NCI-H1105 (cell line): ENCODE measurements at regions not wholly inside any gene's neighbourhood (a gene's known extent, or its start where the extent isn't known, plus 50 kb on each side); places are given as distances from the start of the nearest gene placed in this dataset.
"Not testable (repeated sequence)": the region's sequence is repeated elsewhere in the genome, so short reads cannot be mapped to it uniquely, and the experiment has no call there.

Experiments used
- DNase-seq: peaks from one replicate; lab custom pipeline; 2025; lab: John Stamatoyannopoulos, UW

DNA sequence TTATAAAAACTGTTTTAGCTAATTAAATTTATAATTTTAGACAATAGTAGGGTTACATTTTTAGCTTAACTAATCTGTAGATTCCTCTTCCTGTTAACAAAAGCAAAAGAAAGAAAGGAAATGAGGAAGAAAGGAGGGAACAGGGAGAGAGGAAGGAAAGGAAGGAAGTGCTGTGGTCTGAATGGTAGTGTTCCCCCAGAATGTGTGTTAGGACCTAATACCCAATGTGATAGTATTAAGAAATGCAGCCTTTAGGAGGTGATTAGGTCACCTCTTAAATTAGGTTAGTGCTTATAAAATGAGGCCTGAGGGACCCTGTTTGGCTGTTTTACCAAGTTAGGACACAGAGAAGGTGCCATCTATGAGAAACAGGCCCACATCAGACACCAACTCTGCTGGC, 136.9 kb upstream of the SAMSN1 start:
- DNase-seq = no peak

GRCh38 chr21:14678973-14679574, 133.0 kb upstream of the SAMSN1 start:
- DNase-seq = no peak

DNA sequence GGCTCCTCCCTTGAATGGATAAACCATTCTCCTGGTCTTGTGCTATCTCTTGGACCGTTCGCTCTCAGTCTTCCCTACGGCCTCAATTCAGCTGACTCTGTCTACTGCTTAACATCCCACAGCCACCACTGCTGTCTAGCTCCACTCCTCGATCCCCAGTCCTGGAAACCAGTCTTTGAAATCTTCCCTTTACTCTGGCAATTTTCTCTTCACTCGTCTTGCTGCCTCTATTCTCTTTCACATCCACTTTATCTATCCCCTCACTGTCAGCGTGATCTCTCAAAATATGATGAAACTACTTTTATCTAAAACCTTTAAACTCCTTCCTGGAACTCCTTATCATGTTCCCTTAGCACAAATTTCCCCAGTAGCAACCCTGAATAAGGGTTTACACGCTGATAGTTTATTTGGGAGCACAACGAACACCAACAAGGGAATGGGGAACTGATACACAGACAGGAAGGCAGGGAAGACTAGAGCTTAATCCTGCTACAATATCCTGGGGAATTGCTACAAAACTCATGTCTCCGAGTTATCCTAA, 131.6 kb upstream of the SAMSN1 start:
- DNase-seq = no peak

DNA sequence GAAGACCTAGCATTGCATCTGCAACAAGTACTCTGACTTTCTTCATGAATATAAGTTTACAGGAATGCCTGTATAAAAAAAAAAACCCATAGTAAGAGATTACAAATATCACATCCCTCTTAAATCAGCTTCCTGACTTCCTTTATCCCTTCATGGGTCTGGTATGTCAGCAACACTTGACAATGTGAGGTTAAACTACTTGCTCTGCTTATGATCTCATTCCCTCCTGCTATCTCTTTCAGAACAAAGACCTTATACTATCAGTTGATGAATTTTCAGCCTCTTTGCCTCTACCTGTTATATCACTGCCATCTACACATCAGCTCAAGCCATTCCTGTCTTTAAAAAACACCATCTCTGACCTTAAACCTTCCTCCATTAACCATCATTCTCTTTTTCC, 130.9 kb upstream of the SAMSN1 start:
- no peak for DNase-seq

- DNase-seq = no peak
Measured at GRCh38 chr21:14675774-14676530, 129.8 kb upstream of the SAMSN1 start.

DNA sequence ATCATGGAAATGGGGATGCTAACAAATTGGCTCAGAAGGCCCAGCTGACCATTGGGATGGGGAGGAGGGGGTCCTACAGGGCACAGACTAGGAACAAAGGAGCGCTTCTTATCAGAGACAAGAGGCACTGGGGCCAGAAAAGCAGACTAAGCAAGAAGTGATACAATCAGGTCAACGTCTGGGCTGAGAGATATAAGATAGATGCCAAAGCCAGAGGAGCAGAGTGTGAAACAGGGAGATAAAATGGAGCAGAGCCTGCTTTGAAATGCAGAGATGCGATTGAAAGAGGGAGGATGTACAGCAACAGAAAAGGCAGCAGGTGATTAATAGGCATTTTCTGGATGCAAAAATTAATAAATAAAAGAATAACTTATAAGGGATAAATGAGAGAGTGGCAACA, 127.5 kb upstream of the SAMSN1 start:
- no peak for DNase-seq

- no peak for DNase-seq
Measured at GRCh38 chr21:14672466-14672865, 126.4 kb upstream of the SAMSN1 start.

DNA sequence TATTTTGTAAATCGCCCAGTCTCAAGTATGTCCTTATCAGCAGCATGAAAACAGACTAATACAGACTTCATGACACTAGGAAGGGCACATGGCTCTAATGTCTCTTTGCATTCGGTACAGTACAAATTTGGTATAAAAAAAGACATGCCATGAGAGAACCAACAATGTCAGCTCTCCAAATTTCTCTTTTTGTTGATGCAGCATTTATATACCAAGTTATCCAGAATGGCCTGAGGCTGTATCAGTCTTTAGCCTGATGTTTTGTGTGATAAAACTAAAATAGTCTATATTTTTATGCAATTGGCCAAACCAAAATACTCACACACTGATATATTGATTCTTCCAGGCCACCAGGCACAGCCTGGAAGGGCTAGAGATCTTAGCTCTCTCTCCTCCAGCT, 124.3 kb upstream of the SAMSN1 start:
- no peak for DNase-seq

DNA sequence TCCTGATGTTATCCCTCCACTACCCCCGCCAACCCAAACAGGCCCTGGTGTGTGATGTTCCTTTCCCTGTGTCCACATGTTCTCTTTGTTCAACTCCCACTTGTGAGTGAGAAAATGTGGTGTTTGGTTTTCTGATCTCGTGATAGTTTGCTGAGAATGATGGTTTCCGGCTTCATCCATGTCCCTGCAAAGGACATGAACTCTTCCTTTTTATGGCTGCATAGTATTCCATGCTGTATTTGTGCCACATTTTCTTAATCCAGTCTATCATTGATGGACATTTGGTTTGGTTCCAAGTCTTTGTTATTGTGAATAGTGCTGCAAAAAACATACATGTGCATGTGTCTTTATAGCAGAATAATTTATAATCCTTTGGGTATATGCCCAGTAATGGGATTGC, 123.0 kb upstream of the SAMSN1 start:
- not testable (repeated sequence) for DNase-seq

DNA sequence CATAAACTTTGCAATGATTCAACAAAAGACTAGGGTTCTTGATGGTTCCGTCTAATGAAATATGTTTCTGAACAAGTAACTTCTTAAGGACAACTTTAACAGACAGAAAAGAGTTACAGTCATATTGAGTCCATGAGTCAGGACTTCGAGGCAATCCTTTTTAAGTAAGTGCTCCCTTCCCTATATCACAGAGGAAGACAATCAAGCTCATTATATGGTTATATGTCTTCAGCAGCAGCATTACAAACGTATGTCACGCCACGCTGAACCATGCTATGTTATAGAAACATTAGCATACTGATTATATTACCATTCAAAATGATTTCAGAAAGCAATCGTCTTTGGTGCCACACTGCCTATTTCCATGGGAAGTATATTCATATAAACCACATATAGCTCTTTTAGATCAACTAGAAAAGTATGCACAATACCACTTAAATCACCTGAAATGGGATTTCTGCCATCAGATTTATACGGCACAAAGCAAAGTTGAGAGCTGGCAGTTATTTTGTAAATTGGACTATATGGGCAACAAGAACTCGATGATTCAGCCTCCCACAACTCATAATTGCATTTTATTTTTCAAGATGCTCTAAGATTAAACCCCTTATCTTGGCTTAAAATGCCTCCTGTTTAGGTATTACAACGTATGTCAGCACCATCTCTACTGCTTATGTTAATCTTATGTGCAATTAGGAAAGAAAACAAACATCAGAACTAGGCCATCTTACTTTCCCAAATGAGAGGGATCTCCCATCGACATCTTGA, 111.3 kb upstream of the SAMSN1 start:
- DNase-seq = no peak

- no peak for DNase-seq
Measured at GRCh38 chr21:14646893-14647292, 100.8 kb upstream of the SAMSN1 start.

GRCh38 chr21:14645702-14646101, 99.6 kb upstream of the SAMSN1 start:
- DNase-seq = no peak

DNA sequence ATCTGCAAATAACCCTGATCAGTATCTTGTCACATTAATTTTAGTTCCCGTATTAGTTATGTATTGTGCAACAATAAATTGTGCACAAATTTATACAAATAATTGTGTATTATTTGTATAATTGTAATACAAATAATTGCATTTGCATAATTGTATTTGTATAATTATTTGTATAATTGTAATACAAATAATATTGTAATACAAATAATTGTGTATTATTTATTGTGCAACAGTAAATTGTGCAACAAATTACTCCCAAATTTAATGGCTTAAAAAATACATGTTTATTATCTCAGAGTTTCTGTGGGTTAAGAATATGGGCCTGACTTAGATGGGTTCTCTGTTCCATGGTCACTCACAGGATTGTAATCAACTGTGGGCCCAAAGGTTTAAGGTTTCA, 86.2 kb upstream of the SAMSN1 start:
- DNase-seq = no peak

- DNase-seq = no peak
Measured at GRCh38 chr21:14630556-14631069, 84.5 kb upstream of the SAMSN1 start.

- DNase-seq = no peak
Measured at GRCh38 chr21:14629461-14629860, 83.3 kb upstream of the SAMSN1 start.

GRCh38 chr21:14623079-14623478, 77.0 kb upstream of the SAMSN1 start:
- DNase-seq = not testable (repeated sequence)

DNA sequence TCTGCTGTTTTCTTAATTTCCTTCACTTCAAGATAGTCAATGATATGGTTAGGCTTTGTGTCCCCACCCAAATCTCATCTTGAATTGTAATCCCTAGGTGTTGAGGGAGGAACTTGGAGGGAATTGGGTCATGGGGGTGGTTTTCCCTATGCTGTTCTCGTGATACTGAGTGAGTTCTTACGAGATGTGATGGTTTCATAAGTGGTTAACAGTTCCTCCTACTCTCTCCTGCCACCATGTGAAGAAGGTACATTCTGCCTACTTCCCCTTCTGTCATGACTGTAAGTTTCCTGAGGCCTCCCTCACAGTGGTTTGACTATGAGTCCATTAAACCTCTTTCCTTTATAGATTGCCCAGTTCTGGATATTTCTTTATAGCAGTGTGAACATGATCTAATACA, 74.0 kb upstream of the SAMSN1 start:
- DNase-seq = no peak

DNA sequence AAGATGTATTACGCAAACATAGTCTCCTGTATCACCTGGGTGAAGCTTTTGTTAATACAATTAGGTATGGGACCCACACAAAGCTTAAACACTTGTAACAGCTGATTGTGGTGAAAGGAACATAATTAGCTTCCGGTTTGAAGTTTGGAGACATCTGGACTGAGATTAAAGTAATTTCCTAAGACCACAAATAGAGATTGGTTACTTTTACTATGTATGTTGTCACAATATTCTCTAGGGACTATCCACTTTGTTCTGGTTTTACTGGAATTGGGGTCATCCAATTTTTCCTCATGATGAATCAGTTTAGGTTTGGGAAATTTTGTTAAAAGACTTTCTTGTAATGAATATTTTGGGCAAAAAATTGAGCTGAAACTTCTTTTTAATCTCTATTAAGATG, 71.8 kb upstream of the SAMSN1 start:
- no peak for DNase-seq

GRCh38 chr21:14617040-14617393, 70.9 kb upstream of the SAMSN1 start:
- no peak for DNase-seq

DNA sequence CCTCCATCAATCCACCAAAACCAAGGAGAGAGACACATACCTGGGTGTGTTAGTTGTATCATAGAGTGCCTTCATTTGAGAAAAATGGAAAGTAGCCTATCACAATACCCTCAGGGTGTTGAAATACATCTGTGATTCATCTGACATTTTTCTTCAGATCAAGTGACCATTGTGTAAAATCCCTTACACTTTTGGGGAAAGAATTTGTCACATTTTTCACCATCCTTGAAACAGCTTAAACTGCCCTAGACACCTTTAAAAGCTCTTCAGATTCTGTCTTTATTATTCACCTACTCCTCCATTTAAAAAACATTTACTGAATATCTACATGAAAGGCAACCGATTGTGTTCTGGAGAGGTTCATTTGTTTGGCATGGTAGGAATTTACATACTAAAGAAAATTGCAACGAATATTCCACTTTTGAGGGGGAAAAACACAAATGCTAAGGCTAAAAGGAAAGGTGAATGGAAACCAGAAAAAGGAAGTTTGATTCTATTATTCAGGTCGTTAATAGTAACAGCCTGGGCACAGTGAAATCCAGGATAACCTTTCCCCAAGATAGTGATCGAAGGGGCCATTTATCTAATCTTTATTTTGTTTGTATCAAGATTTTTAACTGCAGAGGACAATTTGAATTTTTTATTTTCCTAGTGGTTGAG, 70.4 kb upstream of the SAMSN1 start:
- DNase-seq = no peak

- DNase-seq = no peak
Measured at GRCh38 chr21:14615359-14615974, 69.4 kb upstream of the SAMSN1 start.

GRCh38 chr21:14614287-14614686, 68.2 kb upstream of the SAMSN1 start:
- DNase-seq = no peak
